Ishikawa (cell line): ENCODE measurements at regions not wholly inside any gene's neighbourhood (a gene's known extent, or its start where the extent isn't known, plus 50 kb on each side); places are given as distances from the start of the nearest gene placed in this dataset.

Source experiments
- CEBPB ChIP-seq: IDR thresholded peaks from 2 replicates; pipeline ENCODE4 v1.6.1; 2012
- CREB1 ChIP-seq: IDR thresholded peaks from 2 replicates; pipeline ENCODE4 v1.6.1; 2012; ENCODE audit warnings: low read depth
- EGR1 ChIP-seq: IDR thresholded peaks from 2 replicates; pipeline ENCODE4 v1.6.1; 2012
- EP300 ChIP-seq: IDR thresholded peaks from 2 replicates; pipeline ENCODE4 v1.6.1; 2012; ENCODE audit warnings: borderline replicate concordance
- FOXM1 ChIP-seq: IDR thresholded peaks from 2 replicates; pipeline ENCODE4 v1.6.1; 2012; ENCODE audit warnings: low read depth, borderline replicate concordance
- NFIC ChIP-seq: IDR thresholded peaks from 2 replicates; pipeline ENCODE4 v1.6.1; 2012
- RAD21 ChIP-seq: IDR thresholded peaks from 2 replicates; pipeline ENCODE4 v1.6.1; 2012; ENCODE audit warnings: low read depth
- TAF1 ChIP-seq: IDR thresholded peaks from 2 replicates; pipeline ENCODE4 v1.6.1; 2012; ENCODE audit warnings: low read depth, mild to moderate bottlenecking
- TCF12 ChIP-seq: IDR thresholded peaks from 2 replicates; pipeline ENCODE4 v1.6.1; 2012; ENCODE audit warnings: low read depth
- TEAD4 ChIP-seq: IDR thresholded peaks from 2 replicates; pipeline ENCODE4 v1.6.1; 2012
- USF1 ChIP-seq: IDR thresholded peaks from 2 replicates; pipeline ENCODE4 v1.6.1; 2012
- YY1 ChIP-seq: IDR thresholded peaks from 2 replicates; pipeline ENCODE4 v1.6.1; 2012; ENCODE audit warnings: low read depth
- ZBTB7A ChIP-seq: IDR thresholded peaks from 2 replicates; pipeline ENCODE4 v1.6.1; 2012; ENCODE audit warnings: low read depth
- TF ChIP-seq, protein P1 (sequence below): IDR thresholded peaks from 2 replicates; pipeline ENCODE4 v1.6.1; 2012
- TF ChIP-seq, protein P2 (sequence below): IDR thresholded peaks from 2 replicates; pipeline ENCODE4 v1.6.1; 2012; ENCODE audit warnings: low read depth, mild to moderate bottlenecking

GRCh38 chr14:84095681-84096080 is 1434.3 kb upstream of the FLRT2 start:
- TF ChIP-seq YY1: no peak
- no peak for TF ChIP-seq EGR1
- no peak for TF ChIP-seq RAD21
- no peak for TF ChIP-seq ZBTB7A

DNA sequence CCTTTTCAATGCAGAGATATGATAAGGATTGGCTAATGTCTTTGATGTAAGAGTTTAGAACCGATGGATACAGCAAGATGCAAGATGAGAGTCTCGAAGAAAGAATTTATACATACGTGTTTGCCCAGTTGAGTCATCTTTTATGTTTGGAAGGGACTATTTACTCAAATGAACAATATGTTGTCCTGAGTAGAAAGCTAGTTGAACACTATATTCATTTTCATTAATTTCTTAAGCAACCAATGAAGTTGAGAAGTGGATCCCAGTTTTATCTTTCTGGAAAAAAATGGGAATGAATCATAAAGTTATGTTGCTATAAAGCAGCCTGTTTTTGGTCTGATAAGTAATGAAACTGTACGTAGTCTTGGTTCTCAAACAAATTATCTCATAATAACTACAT is 1431.7 kb upstream of the FLRT2 start:
- no peak for TF ChIP-seq NFIC
- no peak for TF ChIP-seq TEAD4
- TF ChIP-seq TCF12: no peak
- TF ChIP-seq, protein P1, sequence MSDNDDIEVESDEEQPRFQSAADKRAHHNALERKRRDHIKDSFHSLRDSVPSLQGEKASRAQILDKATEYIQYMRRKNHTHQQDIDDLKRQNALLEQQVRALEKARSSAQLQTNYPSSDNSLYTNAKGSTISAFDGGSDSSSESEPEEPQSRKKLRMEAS: no peak
- no peak for TF ChIP-seq CEBPB
- TF ChIP-seq YY1: no peak

- TF ChIP-seq EGR1 (no peak), YY1 (no peak), FOXM1 (no peak), ZBTB7A (no peak), RAD21 (no peak), TCF12 (no peak), TEAD4 (no peak), USF1 (no peak), CREB1 (no peak), NFIC (no peak), CEBPB (no peak)
- TF ChIP-seq, protein P2, sequence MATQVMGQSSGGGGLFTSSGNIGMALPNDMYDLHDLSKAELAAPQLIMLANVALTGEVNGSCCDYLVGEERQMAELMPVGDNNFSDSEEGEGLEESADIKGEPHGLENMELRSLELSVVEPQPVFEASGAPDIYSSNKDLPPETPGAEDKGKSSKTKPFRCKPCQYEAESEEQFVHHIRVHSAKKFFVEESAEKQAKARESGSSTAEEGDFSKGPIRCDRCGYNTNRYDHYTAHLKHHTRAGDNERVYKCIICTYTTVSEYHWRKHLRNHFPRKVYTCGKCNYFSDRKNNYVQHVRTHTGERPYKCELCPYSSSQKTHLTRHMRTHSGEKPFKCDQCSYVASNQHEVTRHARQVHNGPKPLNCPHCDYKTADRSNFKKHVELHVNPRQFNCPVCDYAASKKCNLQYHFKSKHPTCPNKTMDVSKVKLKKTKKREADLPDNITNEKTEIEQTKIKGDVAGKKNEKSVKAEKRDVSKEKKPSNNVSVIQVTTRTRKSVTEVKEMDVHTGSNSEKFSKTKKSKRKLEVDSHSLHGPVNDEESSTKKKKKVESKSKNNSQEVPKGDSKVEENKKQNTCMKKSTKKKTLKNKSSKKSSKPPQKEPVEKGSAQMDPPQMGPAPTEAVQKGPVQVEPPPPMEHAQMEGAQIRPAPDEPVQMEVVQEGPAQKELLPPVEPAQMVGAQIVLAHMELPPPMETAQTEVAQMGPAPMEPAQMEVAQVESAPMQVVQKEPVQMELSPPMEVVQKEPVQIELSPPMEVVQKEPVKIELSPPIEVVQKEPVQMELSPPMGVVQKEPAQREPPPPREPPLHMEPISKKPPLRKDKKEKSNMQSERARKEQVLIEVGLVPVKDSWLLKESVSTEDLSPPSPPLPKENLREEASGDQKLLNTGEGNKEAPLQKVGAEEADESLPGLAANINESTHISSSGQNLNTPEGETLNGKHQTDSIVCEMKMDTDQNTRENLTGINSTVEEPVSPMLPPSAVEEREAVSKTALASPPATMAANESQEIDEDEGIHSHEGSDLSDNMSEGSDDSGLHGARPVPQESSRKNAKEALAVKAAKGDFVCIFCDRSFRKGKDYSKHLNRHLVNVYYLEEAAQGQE: no peak
- TF ChIP-seq, protein P1: no peak
Observed at GRCh38 chr14:84107835-84108343, 1422.1 kb upstream of the FLRT2 start.

DNA sequence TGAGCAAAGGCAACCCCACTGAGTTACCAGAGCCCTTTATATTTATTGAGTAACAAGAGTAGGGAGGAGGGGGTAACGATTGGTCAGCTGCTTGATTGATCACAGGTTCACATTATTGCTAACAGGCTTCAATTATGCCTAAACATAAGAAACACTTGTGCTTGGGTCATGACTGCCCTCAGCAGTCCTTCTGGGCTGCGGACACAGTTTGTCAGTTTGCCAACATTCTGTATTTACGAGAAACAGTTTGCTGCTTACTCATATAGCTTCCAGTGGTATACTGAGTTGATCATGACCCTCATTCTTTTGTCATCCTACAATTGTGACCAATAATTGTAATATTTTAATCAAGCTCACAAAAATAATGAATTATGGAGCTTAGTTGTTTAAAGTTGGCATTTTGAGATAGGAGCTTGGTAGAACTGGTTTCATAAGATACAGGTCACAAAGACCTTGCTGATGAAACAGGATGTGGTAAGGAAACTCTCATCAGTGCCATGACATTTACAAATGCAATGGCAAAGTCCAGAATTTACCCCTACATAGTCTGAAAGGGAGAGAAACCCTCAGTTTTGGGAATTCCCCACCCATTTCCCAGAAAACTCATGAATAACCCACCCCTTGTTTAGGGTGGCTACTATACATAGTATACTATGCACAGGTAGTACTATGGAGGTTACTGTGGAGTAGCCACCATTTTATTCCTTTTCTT is 1421.0 kb upstream of the FLRT2 start:
- TF ChIP-seq ZBTB7A (no peak), YY1 (no peak), EGR1 (no peak), RAD21 (no peak), CREB1 (no peak), EP300 (no peak), NFIC (no peak), FOXM1 (no peak), USF1 (no peak), TEAD4 (no peak), TCF12 (no peak), CEBPB (no peak)
- TF ChIP-seq, protein P1: no peak
- TF ChIP-seq, protein P2: no peak

GRCh38 chr14:84112589-84112988 is 1417.4 kb upstream of the FLRT2 start:
- TF ChIP-seq FOXM1 (no peak), CREB1 (no peak), TEAD4 (no peak), YY1 (no peak), ZBTB7A (no peak), EGR1 (no peak), NFIC (no peak), USF1 (no peak), RAD21 (no peak), EP300 (no peak), TAF1 (no peak), TCF12 (no peak), CEBPB (no peak)
- TF ChIP-seq, protein P1: no peak
- TF ChIP-seq, protein P2: no peak
